CD4-positive, alpha-beta T cell treated with Interleukin-15 for 1 hour (primary cell): ENCODE measurements at regions not wholly inside any gene's neighbourhood (a gene's known extent, or its start where the extent isn't known, plus 50 kb on each side); places are given as distances from the start of the nearest gene placed in this dataset.
"Not testable (repeated sequence)": the region's sequence is repeated elsewhere in the genome, so short reads cannot be mapped to it uniquely, and the experiment has no call there.

ENCODE experiments used
- DNase-seq: peaks from one replicate; pipeline ENCODE4 v3.0.0-alpha.2; 2020

GRCh38 chr5:2566284-2566683 lies 185.2 kb downstream of the IRX2 start:
- no peak for DNase-seq

DNA sequence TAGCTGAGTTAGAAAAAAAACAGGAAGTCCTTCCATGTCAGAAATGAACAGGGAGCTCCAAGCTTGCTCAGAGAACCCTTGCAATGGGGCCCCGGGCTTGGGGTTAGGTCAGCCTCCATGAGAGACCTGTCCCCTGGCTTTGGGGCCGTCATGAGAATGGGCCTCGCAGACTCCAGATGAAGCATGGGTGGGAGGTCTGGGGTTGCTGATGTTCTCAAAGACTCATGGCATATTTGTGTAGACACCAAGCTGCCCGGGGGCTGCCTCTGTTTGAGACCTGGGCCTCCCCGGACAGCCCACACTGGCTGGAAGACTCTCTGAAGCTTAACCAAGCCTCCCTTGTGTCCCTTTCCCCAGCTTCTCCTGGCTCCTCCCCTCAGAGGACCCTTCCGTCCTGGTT lies 186.3 kb downstream of the IRX2 start:
- DNase-seq: no peak

DNA sequence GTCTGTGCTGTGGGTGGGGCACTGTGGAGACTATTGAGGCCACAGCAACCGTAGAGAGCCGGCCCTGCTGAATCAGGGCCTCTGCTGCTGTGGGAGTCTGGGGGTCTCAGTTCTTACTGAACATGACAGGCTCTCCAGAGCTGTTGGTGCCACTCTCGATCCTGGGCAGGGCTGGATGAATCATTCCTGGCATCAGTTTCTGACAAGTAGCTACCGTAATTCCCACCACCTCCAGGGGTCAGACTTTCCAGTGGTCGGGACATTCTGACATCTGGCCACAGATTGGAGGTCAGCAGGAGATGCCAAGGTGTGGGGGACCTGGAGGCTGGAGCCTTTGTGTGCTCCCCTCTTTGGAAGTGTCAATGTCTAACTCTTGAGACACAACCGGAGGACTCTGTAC lies 188.4 kb downstream of the IRX2 start:
- no peak for DNase-seq

DNA sequence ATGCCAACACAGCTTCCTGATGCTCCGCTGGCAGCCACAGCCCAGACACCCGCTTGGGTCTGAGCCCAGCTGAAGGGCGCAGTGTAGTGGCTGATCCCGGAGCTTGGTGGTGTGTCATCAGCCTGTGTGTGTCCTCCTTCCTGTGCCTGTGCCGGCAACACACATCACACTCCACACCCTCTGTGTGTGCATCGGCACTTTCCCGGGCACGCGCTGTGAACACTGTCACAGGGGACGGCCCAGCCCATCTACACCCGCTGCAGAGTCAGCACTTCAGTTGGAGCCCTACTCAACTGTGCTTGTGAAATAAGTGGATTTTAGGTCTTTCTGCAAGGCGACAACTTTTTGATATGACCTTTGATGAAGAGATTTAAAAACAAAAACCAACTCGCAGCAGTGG lies 189.4 kb downstream of the IRX2 start:
- DNase-seq: no peak

DNA sequence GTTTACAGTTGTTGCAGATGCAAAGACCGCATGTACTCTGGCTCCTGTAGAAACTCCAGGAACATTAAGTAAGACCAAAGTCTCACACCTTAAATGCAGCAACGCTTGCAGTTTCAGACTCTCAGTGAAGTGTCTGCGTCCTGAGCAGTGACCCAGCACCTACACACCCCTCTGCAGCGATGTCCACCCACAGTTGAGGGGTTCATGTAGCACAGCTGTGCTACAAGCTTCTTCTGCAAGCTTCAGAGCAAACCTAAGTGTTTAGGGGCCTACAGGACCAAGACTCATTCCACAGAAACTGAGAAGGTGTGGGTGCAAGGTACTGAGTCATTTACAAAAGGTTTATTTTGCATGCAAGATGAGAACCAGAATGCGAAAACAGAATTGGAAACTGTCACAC lies 191.0 kb downstream of the IRX2 start:
- no peak for DNase-seq

DNA sequence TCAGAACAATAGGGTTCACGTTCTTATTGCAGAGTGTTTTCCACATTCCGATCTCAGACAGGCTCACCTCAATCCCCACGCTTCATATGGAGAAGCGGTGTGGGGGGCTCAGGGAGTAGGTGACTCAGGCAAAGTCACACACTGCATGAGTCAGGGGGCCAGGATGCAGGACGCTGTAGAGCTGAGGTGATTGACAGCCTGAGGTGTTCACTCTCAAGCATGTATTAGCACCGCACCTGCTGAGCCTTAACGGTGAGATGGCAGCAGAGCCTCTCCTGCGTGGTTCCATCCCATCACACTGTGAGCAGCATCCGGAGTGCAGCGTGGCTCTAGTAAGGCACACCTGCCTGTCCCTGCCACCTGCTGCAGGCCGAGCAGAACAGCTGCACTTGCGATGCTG lies 194.0 kb downstream of the IRX2 start:
- DNase-seq: no peak

DNA sequence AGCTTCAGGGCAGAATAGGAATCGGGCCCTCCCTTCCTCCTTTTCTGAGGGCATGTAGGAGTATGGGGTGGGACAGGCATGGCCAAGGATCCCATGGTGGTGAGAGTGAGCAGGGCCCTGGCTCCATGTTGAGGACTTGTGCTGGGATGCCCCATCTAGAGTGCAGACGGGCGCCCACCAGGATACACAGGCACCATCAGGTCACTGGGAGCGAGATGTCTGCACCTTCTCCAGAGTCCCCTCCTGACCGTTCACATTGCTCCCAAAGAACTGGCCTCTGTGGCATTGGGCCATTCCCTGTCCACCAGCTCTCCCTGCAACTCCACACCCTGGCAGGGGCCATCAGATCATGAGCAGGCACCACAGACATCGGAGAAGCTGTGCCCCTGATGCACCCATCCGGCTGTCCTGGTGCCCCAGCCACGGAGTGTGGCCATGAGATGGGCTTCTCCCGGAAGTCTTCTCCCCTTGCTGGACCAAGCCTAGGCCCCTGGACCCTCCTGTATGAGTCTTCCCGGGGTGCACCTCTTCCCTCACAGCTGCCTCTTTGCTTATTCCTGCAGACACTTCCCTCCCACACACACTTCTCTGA lies 195.0 kb downstream of the IRX2 start:
- no peak for DNase-seq

DNA sequence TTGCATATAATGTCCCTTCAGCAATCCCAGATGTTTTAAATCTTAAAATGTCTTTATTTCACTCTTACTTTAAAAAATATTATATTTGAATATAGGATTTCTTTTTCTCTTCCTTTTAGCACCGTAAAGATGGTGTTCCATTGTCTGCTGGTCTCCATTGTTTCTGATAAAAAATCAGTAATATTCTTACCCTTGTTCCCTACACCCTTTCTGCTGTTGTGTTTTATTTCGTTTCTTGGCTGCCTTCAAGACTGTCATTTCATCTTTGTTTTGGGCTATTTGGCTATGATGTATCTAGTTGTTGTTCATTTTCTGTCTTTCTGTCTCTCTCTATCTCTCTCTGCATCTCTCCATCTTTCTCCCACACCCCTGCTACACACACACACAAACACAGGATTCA lies 197.9 kb downstream of the IRX2 start:
- no peak for DNase-seq

- no peak for DNase-seq
Measured at GRCh38 chr5:2550509-2550908, 201.0 kb downstream of the IRX2 start.

DNA sequence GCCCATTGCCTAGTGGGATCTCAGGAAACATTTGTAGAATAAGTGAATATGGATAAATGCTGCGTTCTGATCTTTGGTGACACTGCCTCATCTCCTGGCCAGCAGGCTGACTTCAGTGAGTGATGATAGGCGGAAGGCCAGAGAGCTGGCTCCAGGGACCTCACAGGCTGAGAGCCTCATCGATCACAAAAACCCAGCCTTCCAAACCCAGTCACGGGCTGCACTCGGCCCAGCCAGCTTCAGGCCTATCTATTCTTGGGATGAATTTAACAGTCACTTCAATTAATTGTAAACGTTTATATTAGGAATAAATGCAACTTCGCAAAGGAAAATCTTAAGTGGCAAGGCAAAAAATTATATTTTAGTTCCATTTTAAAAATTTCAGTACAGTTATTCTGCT lies 201.6 kb downstream of the IRX2 start:
- DNase-seq: no peak

DNA sequence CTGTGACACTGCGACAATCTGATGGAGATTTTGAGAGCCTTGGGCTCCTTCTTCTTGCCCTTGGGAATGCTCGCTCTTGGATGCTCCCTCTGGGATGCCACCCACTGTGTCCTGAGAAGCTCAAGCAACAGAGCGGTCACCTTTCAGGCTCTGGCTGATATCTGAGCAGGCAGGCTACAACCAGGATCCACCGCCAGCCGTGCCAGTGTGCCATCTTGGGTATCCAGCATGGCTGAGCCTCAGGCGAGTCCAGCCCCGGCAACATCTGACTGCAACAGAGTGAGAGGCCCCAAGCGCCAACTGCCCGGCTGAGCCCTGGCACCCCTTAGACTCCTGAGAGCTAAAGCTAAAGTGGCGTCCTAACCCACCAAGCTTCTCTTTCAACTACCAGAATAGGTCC lies 202.1 kb downstream of the IRX2 start:
- DNase-seq: no peak

DNA sequence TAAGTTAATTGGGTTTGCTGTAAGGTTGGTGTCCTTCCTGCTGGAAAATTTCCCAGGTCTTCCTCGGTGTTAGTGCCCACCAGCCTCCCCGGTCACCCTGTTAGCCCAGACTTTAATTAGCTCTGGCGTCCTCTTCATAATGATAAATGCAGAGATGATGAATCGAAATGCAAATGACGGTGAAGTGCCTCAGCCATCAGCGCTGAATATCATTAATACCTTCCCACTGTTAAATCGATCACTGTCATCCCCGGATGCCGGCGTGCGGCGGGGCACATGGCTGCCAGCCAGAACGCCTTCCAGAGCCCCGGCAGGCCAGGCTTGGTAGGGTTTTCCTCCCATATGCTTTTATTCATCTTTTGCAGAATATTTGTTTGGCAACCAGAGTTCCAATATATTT lies 204.5 kb downstream of the IRX2 start:
- DNase-seq: no peak

GRCh38 chr5:2544003-2544402 lies 207.5 kb downstream of the IRX2 start:
- no peak for DNase-seq

DNA sequence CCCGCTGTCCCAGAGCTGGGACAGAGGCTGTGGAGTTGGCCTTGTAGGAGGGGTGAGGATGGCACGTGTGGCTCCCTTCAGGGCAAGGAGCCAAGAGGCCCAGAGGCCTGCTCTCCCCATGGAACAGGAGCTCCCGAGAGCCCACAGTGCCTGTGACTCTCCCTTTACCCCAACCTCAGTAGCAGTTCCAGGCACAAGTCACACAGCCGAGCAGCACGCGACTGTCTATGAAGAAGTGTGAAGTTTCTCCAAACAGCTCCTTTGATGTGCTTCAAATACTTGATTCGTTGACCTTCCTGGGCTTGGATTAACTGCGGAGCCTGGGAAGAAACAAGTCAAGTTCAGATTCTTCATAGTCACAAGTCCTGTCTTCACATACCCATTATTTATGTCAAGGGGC lies 208.7 kb downstream of the IRX2 start:
- DNase-seq: no peak

DNA sequence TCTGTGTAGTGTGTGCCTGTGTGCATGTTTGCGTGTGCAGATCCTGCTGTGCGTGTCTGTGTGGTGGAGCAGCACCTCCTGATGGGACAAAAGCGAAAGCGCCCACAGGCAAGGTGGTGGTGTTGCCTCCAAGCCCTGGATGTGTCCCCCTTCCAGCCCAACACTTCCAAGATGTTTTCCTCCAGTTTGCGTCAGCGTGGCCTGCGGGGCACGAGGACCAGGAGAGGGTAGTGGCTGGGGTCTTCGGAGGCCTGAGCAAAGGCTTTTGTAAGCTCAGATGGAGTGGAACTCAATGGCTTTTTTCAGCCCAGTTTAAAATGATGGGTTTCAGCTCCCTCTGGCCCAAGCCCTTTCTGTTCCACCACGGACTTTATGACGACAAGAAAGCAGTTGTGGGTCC lies 209.5 kb downstream of the IRX2 start:
- DNase-seq: no peak

DNA sequence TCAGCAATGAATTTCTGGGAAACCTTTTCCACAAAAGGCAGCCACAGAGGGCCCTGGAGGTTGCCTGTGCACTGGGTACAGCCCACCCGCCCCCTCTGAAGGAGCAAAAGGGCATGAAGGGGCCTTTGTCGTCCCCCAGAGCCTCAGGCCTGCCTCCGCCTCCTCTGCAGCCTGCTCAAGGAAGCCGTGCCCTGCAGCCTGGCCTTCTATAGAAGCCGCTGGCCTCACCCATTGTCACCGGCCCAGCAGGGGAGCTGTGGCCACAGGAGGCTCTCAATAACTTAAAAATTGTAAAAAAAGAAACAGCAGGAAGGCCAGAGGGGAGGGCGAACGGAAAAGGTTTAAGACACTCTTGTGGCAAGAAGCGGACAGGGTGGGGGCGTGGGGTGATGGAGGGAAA lies 213.3 kb downstream of the IRX2 start:
- DNase-seq: no peak

GRCh38 chr5:2537378-2538145 lies 213.9 kb downstream of the IRX2 start:
- no peak for DNase-seq

GRCh38 chr5:2536632-2537377 lies 214.7 kb downstream of the IRX2 start:
- DNase-seq: no peak

DNA sequence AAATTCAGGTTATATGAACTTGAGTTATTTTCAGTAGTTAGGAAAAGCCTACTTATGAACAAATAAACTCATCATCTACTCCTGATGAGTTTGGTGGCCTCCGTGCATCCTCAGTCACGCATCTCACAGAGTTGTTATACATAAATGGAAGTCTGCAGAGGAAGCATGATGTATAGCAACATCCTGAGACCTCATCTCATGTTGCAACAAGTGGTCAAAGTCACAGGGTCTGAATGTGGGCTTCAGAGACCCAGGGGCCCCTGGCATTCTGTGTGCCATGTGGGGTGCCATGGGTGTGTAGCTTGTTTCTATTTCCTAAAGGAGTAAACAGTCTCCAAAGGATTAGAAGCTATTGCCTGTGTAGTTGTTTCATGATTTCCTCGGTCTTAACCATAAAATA lies 216.5 kb downstream of the IRX2 start:
- DNase-seq: no peak

DNA sequence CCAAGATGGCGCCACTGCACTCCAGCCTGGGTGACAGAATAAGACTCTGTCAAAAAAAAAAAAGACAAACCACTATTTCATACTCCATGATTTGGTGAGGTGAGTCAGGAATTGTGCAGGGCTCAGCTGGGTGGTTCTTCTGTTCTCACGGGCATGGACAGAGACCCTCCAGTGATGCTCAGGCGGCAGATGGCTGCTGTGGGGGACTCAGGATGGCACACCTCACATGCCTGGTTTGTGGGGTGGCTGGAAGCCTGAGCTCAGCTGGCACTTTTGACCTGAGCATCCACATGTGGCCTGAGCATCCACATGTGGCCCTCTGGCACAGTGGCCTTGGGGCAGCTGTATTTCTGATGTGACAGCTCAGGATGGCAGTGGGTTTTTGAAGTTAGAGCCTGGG lies 217.2 kb downstream of the IRX2 start:
- DNase-seq: no peak

DNA sequence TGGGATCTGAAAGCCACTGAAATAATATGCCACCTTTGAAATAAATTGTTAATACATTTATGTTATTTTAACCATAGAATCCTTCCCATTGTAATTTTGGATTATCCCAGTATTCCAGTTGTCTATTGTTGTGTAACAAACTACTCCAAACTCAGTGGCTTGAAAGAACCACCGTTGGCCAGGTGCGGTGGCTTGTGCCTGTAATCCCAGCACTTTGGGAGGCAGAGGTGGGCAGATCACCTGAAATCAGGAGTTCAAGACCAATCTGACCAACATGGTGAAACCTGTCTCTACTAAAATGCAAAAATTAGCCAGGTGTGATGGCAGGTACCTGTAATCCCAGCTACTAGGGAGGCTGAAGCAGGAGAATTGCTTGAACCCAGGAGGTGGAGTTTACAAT lies 217.6 kb downstream of the IRX2 start:
- not testable (repeated sequence) for DNase-seq

DNA sequence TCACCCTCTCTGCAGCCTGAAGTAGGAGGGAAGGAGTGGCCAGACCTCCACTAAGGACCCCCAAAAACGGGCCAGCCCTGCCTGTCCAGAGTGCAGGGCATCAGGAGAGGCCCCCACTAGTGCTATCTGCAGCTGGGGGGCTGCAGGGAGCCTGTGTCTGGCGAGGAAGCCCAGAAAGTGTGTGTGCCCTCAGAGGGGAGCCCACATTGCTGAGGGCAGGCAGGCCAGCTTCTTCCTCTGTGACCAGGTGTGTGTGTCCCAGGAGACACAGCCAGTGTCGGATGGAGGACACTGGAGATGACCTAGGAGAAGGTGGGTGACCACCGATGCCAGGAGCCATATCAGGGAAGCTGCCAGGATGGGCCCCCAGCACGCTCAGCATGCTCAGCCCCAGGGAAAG lies 218.7 kb downstream of the IRX2 start:
- no peak for DNase-seq

DNA sequence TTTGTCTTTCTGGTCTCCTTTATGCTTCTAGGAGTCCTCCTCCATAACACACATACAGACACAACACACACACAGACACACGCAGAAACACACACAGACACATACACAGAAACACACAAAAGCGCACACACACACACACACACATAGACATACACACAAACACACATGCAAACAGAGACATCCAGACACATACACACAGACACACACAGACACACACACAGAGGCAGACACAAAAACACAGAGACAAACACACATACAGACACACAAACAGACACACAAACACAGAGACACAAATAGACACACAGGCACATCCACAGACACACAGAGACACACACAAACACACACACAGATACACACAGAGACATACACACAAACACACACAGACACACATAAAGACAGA lies 220.2 kb downstream of the IRX2 start:
- DNase-seq: no peak

DNA sequence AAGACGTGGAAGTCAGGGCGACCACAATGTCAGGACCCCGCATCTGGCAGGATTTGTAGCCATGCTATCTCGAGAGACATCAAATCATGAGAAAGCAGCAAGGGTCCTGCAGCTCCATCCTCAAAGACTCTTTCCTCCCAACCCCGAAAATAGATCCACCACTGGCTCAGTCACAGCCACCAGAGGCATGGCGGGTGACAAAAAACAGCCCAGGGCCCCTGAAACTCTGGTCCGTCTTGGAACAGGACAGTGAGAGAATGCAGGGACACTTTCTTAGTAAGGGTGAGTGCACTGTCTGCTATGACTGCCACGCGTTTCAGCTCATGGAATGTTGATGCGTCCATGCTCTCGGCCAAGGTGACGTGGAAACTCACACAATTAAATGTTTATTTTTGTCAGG lies 220.9 kb downstream of the IRX2 start:
- DNase-seq: no peak
